ENCODE measurements at regions not wholly inside any gene's neighbourhood (a gene's known extent, or its start where the extent isn't known, plus 50 kb on each side); places are given as distances from the start of the nearest gene placed in this dataset.

GRCh38 chr2:144904612-144905011 lies 384.7 kb upstream of the ZEB2 start:
- TF ChIP-seq CTCF (conservative IDR thresholded peaks at IDR 0.05; ENCODE audit: low read depth, low read length) = no peak
- no peak for TF ChIP-seq EZH2 (IDR thresholded peaks at IDR 0.05; ENCODE audit: borderline replicate concordance, low read depth, low read length, poor library complexity, severe bottlenecking)
